ENCODE measurements at regions not wholly inside any gene's neighbourhood (a gene's known extent, or its start where the extent isn't known, plus 50 kb on each side); places are given as distances from the start of the nearest gene placed in this dataset.

- no peak overlapping the region for H3K27ac ChIP-seq
- no peaks in the 10 kb centered on the region for H3K27me3 ChIP-seq
- ATAC-seq (no peak), DNase-seq (no peak)
- no peak overlapping the region for H3K4me3 ChIP-seq
- intact Hi-C loops (cut with DNase I) = no loop called here
- 39 to 45% methylated on average over 1 of the region's 1 CpG for WGBS, 2 donors
- no peaks in the 10 kb centered on the region for H3K4me1 ChIP-seq
- TF ChIP-seq CTCF (IDR thresholded peaks at IDR 0.05) = no peak
- peaks cover 0 to 28% (median 3%) of the 10 kb centered on the region in 11 donors for H3K9me3 ChIP-seq
- no peaks in the 10 kb centered on the region for H3K36me3 ChIP-seq
These were observed 987.0 kb downstream of the NTRK3 start for GRCh38 chr15:87269566-87269965.

- ATAC-seq = no peak
These were observed 987.9 kb downstream of the NTRK3 start for GRCh38 chr15:87268675-87269074.

GRCh38 chr15:87267798-87268197, 988.7 kb downstream of the NTRK3 start:
- no peak for ATAC-seq
- H3K27me3 ChIP-seq = no peaks in the 10 kb centered on the region
- no peaks in the 10 kb centered on the region for H3K4me1 ChIP-seq
- no peak for TF ChIP-seq CTCF (IDR thresholded peaks at IDR 0.05)
- H3K27ac ChIP-seq = no peak overlapping the region
- no peak for DNase-seq
- 61 to 83% methylated on average over 2 of the region's 2 CpGs for WGBS, 2 donors
- peaks cover 0 to 10% (median 0%) of the 10 kb centered on the region in 11 donors for H3K9me3 ChIP-seq
- no peaks in the 10 kb centered on the region for H3K36me3 ChIP-seq
- no peak overlapping the region for H3K4me3 ChIP-seq
- intact Hi-C loops (cut with DNase I) = no loop called here

More at GRCh38 chr15:87268675-87269074, 987.9 kb downstream of the NTRK3 start:
- Histone ChIP-seq H3K27ac (no peak overlapping the region), H3K36me3 (no peaks in the 10 kb centered on the region), H3K4me1 (no peaks in the 10 kb centered on the region), H3K4me3 (no peak overlapping the region), H3K9me3 (peaks cover 0 to 19% (median under 1%) of the 10 kb centered on the region in 11 donors), H3K27me3 (no peaks in the 10 kb centered on the region)
- 77 to 81% methylated on average over 2 of the region's 2 CpGs for WGBS, 2 donors
- DNase-seq = no peak
- no peak for TF ChIP-seq CTCF (IDR thresholded peaks at IDR 0.05)
- intact Hi-C loops (cut with DNase I) = no loop called here

GRCh38 chr15:87263871-87264270, 992.7 kb downstream of the NTRK3 start:
- H3K27me3 ChIP-seq = no peaks in the 10 kb centered on the region
- TF ChIP-seq CTCF (IDR thresholded peaks at IDR 0.05) = no peak
- H3K27ac ChIP-seq = no peak overlapping the region
- no peak for ATAC-seq
- H3K9me3 ChIP-seq = peaks cover 0 to 9% (median 0%) of the 10 kb centered on the region in 11 donors
- no peaks in the 10 kb centered on the region for H3K4me1 ChIP-seq
- WGBS, 2 donors = 46 to 49% methylated on average over 2 of the region's 2 CpGs
- no peak overlapping the region for H3K4me3 ChIP-seq
- intact Hi-C loops (cut with DNase I) = no loop called here
- no peak for DNase-seq
- H3K36me3 ChIP-seq = no peaks in the 10 kb centered on the region
